ENCODE measurements at regions not wholly inside any gene's neighbourhood (a gene's known extent, or its start where the extent isn't known, plus 50 kb on each side); places are given as distances from the start of the nearest gene placed in this dataset.

DNA sequence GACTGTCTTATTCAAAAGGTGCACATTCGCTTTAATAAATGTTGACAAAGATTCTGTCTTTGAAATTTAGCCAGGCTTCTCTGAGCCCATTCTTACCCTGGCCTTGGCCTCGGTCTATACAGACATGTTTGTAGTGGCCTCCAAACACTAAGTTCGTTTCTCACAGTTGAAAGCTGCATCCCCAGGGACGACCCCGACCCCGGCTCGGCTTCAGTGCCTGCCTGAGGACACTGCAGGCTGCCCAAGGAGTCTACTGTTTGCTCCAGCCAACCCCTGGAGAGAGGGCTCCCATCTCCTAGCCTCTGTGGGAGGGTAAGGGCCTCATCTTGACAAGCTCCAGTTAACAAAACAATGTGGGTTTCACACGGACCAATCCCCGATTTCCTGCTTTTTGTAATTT, 390.6 kb upstream of the ZFP42 start:
- Histone ChIP-seq H3K9me3 (no peaks in the 10 kb centered on the region), H3K36me3 (no peaks in the 10 kb centered on the region), H3K4me3 (ENCODE audit: low read depth, low read length) (no peak overlapping the region), H3K4me1 (no peaks in the 10 kb centered on the region), H3K27me3 (no peaks in the 10 kb centered on the region)
- DNase-seq: no peak
- TF ChIP-seq, protein P1, sequence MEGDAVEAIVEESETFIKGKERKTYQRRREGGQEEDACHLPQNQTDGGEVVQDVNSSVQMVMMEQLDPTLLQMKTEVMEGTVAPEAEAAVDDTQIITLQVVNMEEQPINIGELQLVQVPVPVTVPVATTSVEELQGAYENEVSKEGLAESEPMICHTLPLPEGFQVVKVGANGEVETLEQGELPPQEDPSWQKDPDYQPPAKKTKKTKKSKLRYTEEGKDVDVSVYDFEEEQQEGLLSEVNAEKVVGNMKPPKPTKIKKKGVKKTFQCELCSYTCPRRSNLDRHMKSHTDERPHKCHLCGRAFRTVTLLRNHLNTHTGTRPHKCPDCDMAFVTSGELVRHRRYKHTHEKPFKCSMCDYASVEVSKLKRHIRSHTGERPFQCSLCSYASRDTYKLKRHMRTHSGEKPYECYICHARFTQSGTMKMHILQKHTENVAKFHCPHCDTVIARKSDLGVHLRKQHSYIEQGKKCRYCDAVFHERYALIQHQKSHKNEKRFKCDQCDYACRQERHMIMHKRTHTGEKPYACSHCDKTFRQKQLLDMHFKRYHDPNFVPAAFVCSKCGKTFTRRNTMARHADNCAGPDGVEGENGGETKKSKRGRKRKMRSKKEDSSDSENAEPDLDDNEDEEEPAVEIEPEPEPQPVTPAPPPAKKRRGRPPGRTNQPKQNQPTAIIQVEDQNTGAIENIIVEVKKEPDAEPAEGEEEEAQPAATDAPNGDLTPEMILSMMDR (IDR thresholded peaks at IDR 0.05; ENCODE audit: low read depth, low read length): no peak

DNA sequence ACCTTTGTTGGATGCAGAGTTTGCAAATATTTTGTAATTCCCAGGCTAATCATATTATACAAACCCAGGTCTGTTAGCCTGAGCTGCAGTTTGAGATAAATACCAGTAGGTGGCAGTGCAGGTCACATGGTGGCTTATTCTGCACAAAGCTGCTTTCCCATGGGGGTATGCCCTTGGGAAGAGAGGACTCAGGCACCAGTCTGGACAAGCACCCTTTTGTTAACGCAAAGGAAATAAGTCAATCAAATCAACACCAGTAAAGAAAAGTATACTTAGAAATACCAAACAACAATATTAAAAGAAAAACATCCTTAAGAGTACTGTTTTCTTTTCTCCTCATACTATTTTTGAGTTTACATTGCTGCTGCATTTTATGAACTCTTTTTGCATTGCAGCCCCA, 389.0 kb upstream of the ZFP42 start:
- no peaks in the 10 kb centered on the region for H3K9me3 ChIP-seq
- peak; percentile 41 for DNase-seq
- H3K36me3 ChIP-seq: no peaks in the 10 kb centered on the region
- TF ChIP-seq, protein P1 (IDR thresholded peaks at IDR 0.05; ENCODE audit: low read depth, low read length): peak; percentile 87
- H3K27me3 ChIP-seq: no peaks in the 10 kb centered on the region
- no peaks in the 10 kb centered on the region for H3K4me1 ChIP-seq
- no peak overlapping the region for H3K4me3 ChIP-seq (ENCODE audit: low read depth, low read length)

DNA sequence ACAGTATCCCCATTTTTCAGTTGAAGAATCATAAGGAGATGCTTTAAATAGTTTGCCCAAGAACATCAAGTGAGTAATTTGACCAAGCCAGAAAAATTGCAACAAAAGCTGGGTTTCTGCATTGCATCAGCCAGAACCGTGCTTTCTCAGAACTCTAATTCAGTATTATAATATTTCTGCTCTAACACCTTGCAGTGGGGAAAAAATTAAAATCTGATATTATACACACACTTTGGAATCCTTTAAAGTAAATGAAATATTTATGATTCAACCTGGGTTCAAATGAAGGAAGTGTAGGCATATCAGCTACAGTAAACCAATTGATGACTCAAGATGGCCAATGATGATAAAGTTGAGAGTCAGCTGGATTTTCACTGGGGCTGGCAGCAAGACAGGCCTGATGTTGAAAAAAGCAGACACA, 387.6 kb upstream of the ZFP42 start:
- no peaks in the 10 kb centered on the region for H3K36me3 ChIP-seq
- no peaks in the 10 kb centered on the region for H3K27me3 ChIP-seq
- TF ChIP-seq, protein P1 (IDR thresholded peaks at IDR 0.05; ENCODE audit: low read depth, low read length): no peak
- no peak for DNase-seq
- no peaks in the 10 kb centered on the region for H3K9me3 ChIP-seq
- H3K4me3 ChIP-seq (ENCODE audit: low read depth, low read length): no peak overlapping the region
- H3K4me1 ChIP-seq: no peaks in the 10 kb centered on the region

DNA sequence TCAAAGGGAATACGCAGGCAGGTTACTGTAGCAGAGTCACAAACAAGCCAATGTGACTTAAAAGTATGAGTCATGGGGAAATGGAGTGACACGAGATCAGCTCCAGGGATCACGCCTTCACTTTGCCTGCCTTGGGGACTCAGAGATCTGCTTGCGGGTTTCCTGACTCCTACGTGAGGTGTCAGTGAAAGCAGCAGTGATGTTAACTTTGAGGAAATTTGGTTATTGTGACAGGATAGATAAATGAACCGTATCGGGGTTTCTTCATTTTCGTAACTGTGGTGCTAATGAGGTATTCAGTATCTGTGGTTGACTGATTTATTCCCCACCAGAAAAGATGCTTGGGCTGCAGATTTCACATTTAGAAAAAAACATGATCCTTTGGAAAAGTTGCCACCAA, 383.3 kb upstream of the ZFP42 start:
- DNase-seq: no peak
- H3K27me3 ChIP-seq: no peaks in the 10 kb centered on the region
- no peak overlapping the region for H3K4me3 ChIP-seq (ENCODE audit: low read depth, low read length)
- no peaks in the 10 kb centered on the region for H3K36me3 ChIP-seq
- TF ChIP-seq, protein P1 (IDR thresholded peaks at IDR 0.05; ENCODE audit: low read depth, low read length): no peak
- no peaks in the 10 kb centered on the region for H3K4me1 ChIP-seq
- H3K9me3 ChIP-seq: no peaks in the 10 kb centered on the region

DNA sequence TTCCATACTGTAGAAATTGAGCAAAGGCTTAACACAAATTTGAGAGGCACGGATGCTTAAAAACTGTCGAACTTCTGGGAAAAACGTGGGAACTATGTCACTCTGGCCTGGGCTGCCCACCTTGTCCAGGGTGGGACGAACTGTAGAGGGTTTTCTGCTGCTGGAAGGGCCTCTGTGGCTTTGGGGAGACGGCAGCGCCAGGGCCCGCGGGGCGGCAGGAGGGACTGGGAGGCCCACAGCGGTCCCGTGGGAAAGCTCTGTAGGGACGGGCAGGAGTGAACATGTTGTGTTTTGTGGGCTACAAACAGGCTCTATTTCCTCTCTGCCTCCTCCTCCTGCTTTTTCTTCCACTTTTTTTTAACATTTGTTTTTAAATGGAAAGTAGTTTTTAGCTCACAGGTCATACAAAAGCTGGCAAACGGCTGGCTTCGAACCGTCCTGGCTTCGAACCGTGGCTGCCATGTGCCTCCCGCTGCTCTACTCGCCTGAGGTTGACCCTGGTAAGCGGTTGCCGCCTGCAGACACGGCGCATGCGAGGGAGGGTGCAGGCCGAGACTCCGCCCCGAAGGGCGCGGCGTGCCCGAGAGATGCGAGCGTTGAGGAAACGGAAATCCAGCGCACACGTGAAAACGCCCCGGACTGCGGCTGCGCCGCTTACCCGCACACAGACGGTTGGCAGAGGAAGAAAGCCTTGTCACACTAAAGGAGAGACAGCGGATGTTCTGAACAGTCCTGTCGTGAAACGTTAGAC, 382.3 kb upstream of the ZFP42 start:
- DNase-seq: no peak
- Histone ChIP-seq H3K9me3 (no peaks in the 10 kb centered on the region), H3K27me3 (no peaks in the 10 kb centered on the region), H3K36me3 (no peaks in the 10 kb centered on the region), H3K4me3 (ENCODE audit: low read depth, low read length) (no peak overlapping the region), H3K4me1 (no peaks in the 10 kb centered on the region)
- TF ChIP-seq, protein P1 (IDR thresholded peaks at IDR 0.05; ENCODE audit: low read depth, low read length): no peak

DNA sequence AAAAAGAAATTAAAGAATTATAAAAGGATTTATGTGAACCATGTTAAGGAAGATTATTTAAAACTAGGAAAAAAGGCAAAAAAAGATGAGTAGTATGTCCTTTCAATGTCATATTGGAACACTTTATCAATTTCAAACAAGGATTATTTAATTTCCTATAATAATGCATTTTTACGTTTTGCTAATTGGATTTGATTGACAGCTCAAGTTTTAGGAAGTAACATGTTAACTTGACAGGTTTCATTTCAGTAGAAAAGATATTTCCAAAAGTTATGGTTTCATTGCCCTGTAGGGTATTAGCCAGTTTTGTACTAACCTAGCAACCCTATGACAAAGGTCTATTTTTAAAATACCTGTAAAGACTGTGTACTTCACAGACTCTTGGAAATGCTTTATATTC, 379.6 kb upstream of the ZFP42 start:
- no peaks in the 10 kb centered on the region for H3K9me3 ChIP-seq
- H3K36me3 ChIP-seq: no peaks in the 10 kb centered on the region
- no peaks in the 10 kb centered on the region for H3K4me1 ChIP-seq
- TF ChIP-seq, protein P1 (IDR thresholded peaks at IDR 0.05; ENCODE audit: low read depth, low read length): no peak
- no peak overlapping the region for H3K4me3 ChIP-seq (ENCODE audit: low read depth, low read length)
- H3K27me3 ChIP-seq: no peaks in the 10 kb centered on the region
- no peak for DNase-seq

Measured in BE2C (cell line).